GM21717 (cell line): ENCODE measurements at regions not wholly inside any gene's neighbourhood (a gene's known extent, or its start where the extent isn't known, plus 50 kb on each side); places are given as distances from the start of the nearest gene placed in this dataset.

ENCODE experiments used
- ATAC-seq: cut with Tn5 transposase; IDR thresholded peaks from one replicate; pipeline ENCODE4 v1.9.1; 2021; ENCODE audit warnings: mild to moderate bottlenecking, moderate library complexity; ENCODE audit not compliant: unreplicated experiment

GRCh38 chr7:41878309-41879295 lies 175.7 kb upstream of the INHBA start:
- no peak for ATAC-seq

GRCh38 chr7:41877118-41877517 lies 174.2 kb upstream of the INHBA start:
- ATAC-seq = no peak

DNA sequence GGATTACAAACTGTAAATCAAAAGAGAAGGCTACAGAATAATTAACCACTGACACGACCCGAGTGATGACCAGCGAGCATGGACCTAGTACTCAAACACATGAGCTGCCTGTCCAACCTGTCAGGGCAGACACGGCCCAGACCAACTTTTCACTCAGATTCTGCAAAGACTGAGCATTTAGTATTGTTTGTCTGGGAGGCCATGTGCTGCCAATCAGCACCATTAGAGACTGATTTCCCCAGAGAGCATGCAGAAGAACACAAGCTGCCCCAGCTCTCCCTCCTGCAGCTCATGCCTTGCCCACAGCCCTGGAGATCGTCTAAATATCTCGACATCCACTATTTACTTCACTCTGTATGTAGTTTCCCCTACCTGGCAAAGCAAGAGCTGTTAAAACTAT lies 172.6 kb upstream of the INHBA start:
- no peak for ATAC-seq

- no peak for ATAC-seq
Observed at GRCh38 chr7:41874201-41874785, 171.4 kb upstream of the INHBA start.

- ATAC-seq = no peak
Observed at GRCh38 chr7:41873741-41874140, 170.9 kb upstream of the INHBA start.

- ATAC-seq = no peak
Observed at GRCh38 chr7:41872966-41873365, 170.1 kb upstream of the INHBA start.

DNA sequence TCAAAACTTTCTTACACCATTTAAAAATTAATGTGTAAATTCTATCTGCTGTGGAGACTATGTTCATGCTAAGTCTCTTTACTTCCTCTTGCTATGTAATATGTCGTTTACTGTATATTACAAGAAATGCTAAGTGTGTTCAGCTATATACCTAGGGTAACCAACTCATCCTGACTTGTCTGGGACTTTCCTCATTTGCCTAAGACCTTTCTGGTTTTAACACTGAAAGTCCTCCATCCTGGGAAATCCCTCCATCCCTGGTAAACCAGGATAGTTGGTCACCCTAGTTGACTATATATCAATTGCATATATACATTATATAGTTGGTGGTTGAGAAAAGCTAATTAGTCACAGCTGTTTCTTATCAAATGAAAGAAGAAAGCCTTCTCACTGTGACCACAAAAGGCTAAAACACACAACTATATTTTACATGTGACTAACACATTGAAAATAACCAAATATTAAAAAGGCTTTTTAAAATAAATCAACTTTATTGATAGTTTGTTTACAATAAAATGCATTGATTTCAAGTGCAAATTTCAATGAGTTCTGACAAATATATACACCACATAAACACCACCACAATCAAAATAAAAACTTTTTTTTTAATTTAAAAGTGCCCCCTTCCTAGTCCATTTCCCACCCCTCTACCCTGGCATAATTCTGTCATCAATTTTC lies 167.7 kb upstream of the INHBA start:
- peak; percentile 50 for ATAC-seq

DNA sequence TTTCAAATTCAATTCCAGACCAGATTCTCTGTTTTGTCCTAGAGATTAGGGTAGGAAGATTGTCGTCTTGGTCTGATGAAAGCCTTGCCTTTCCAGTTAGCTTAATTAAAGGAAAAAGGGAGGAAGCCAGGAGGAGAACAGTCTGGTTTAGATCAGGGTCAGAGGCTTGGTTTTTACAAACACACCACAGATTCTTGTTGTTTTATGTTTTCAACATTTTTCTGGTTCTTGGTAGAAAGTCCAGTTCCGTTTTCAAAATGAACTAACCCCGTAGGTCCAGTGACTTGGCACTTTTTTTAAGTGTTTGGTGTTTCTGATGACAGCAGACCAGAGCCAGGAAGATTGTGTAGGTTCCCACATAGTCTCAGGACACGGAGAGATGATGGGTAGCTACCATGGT lies 167.1 kb upstream of the INHBA start:
- peak; percentile 20 for ATAC-seq

DNA sequence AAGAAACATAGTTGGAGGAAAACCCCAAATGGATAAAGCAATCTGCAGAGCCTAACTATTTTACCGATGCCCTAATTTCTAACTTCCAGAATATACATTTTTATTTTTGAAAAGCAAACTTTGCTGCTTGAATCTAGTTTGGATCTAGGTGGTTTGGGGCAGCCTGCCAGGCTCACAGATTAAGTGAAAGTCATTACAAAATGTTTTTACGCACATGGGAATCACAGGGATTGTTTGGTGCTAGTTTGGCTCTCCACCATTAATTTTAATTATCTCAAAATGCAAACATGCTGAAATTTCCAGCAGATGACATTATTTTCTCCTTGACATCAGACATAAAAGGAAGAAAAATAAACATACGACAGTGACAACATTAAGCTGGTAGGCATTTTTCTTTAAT lies 166.7 kb upstream of the INHBA start:
- no peak for ATAC-seq

DNA sequence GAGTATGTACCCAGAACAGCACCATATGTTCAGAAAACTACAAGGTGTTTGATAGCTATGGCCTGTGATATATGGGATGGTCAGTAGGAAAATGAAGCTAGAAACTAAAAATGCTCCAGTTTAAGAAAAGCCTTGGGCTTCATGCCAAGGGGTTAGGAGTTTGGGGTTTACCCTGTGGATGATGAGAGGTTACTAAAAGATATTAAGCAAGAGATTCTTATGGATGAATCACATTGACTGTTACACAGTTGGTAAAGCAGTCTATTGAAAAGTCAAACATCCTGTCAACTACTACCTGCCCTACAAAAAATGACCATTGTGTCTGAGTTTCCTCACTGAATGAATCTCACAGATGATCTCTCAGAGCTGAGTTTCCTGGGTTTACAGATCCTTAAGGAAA lies 166.2 kb upstream of the INHBA start:
- ATAC-seq = no peak

DNA sequence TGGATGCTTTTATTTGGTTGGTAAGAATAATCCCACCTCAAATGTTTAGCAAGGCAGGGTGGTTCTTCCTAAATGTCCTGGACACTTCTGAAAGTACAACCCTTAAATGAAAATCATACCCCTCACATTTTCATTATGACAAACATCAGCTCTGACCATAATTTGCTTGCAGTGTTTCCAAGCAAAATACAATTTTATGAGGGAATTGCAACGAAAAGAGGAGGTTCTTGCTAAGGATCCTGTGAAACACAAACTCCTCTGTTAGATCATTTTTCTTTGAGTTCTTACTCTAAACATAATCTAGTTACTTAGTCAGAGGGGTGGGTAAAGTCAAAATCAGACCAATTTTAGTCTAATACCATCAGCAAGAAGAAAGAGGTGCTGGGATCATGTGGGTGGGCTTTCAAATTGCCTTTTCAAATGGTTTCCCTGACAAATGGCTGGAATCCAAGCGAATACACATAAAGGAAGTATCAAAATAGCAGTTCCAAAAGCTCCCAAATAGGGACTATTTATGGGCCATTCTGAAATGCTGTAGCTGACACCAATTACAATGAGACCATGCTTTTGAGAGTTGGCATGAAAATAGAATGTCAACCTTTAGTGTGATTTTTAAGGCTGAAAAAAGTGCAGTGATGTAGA lies 164.9 kb upstream of the INHBA start:
- ATAC-seq = no peak

- no peak for ATAC-seq
Observed at GRCh38 chr7:41862261-41862660, 159.4 kb upstream of the INHBA start.

DNA sequence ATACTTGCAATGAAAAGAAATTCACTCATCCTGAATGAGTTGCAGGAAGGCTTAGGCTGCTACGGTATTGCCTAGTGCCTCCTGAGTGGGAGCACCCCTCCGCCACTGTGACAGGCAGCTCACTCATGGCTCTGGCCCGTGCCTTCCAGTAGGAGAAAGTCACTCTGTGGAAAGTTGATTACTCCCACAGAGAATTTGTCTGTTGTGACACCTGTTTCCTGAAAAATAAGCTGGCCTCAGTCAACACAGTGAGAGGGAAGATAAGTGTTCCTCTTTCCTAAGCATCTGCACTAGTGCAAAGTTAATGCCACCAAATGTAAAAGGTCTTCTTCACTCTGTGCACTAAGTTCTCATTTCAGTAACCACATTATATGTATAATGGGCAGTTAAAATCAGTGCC lies 158.8 kb upstream of the INHBA start:
- ATAC-seq = no peak

DNA sequence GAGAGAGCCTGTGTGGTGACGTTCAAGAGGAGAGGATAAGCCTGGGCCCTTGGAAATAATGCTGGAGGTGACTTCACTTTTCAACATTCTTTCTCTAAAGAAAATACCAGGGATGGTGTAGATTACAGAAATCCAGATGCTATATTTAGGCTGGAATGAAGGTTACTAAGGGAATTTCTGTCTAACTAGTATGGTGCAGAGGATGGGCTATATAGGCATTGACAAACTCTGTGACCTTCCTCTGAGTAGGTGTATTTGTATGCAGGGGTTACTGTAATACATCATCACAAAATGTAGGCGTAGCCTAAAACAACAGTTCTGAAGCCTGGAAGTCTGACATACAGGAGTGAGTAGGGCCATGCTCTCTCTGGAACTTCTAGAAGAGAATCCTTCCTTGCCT lies 155.3 kb upstream of the INHBA start:
- ATAC-seq = no peak

GRCh38 chr7:41855798-41856197 lies 152.9 kb upstream of the INHBA start:
- ATAC-seq = no peak

DNA sequence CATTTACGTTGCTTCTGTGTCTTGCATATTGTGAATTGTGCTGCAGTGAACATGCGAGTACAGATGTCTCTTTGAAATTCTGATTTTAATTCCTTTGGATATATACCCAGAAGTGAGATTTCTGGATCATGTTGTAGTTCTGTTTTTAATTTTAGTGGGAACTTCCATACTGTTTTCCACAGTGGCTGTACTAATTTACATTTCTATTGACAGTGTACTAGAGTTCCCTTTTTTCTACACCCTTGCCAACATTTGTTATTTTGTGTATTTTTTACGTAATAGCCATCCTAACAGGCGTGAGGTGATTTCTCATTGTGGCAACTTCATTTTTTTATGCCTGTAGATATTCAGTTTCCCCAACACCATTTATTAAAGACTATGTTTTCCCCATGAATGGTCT lies 144.7 kb upstream of the INHBA start:
- ATAC-seq = no peak

GRCh38 chr7:41847151-41847550 lies 144.3 kb upstream of the INHBA start:
- no peak for ATAC-seq

GRCh38 chr7:41842956-41843355 lies 140.1 kb upstream of the INHBA start:
- ATAC-seq = no peak

- ATAC-seq = no peak
Observed at GRCh38 chr7:41837916-41838315, 135.0 kb upstream of the INHBA start.

- ATAC-seq = no peak
Observed at GRCh38 chr7:41835976-41836530, 133.2 kb upstream of the INHBA start.
